ENCODE measurements at regions not wholly inside any gene's neighbourhood (a gene's known extent, or its start where the extent isn't known, plus 50 kb on each side); places are given as distances from the start of the nearest gene placed in this dataset.

- Histone ChIP-seq H4K91ac (ENCODE audit: low read depth, low read length) (no peak overlapping the region), H2AFZ (ENCODE audit: insufficient read depth, low read length, poor library complexity) (no peak overlapping the region), H3K4me1 (ENCODE audit: control insufficient read depth in 1 of 2, insufficient read depth in 2 of 2, low read length in 2 of 2) (no peaks in the 10 kb centered on the region), H2BK120ac (ENCODE audit: insufficient read depth, low read length, poor library complexity) (no peak overlapping the region), H3K79me2 (ENCODE audit: control insufficient read depth, insufficient read depth, low read length, poor library complexity) (no peaks in the 10 kb centered on the region), H4K12ac (ENCODE audit: low read depth, low read length) (no peak overlapping the region), H2BK12ac (ENCODE audit: low read length) (no peak overlapping the region), H3K9ac (ENCODE audit: low read length) (no peak overlapping the region), H3K18ac (ENCODE audit: low read length) (no peak overlapping the region), H3K4me2 (ENCODE audit: low read length) (no peak overlapping the region), H2AK5ac (ENCODE audit: low read length) (no peak overlapping the region), H4K8ac (ENCODE audit: low read depth, low read length) (no peak overlapping the region), H3K36me3 (ENCODE audit: control insufficient read depth in 1 of 2, insufficient read depth in 2 of 2, low read length in 2 of 2) (no peaks in the 10 kb centered on the region), H3K79me1 (ENCODE audit: low read length) (no peaks in the 10 kb centered on the region), H3K27me3 (ENCODE audit: insufficient read depth, low read length) (no peaks in the 10 kb centered on the region), H3K4ac (ENCODE audit: low read depth, low read length) (no peak overlapping the region), H3K23ac (ENCODE audit: low read length) (no peak overlapping the region), H3K4me3 (ENCODE audit: low read depth, low read length) (no peak overlapping the region), H3K14ac (ENCODE audit: low read length) (no peak overlapping the region), H2BK5ac (ENCODE audit: low read depth, low read length, poor library complexity) (no peak overlapping the region), H3K9me3 (ENCODE audit: insufficient read depth, low read depth, low read length) (no peaks in the 10 kb centered on the region), H3K27ac (ENCODE audit: low read depth, low read length) (no peak overlapping the region)
- DNase-seq, result peak in 1 of 2 donors; percentile 49
- WGBS (ENCODE audit: extremely low coverage, insufficient coverage, insufficient read length), result no CpG with 5 or more reads among the region's 5 CpGs
Measured at GRCh38 chr9:100794738-100795269, 216.9 kb downstream of the CAVIN4 start.

GRCh38 chr9:100803956-100804355 is 224.6 kb upstream of the PLPPR1 start:
- no peak overlapping the region for H3K4ac ChIP-seq (ENCODE audit: low read depth, low read length)
- H3K9ac ChIP-seq (ENCODE audit: low read length), result no peak overlapping the region
- H2BK120ac ChIP-seq (ENCODE audit: insufficient read depth, low read length, poor library complexity), result no peak overlapping the region
- H3K14ac ChIP-seq (ENCODE audit: low read length), result no peak overlapping the region
- no peak overlapping the region for H3K18ac ChIP-seq (ENCODE audit: low read length)
- H2AK5ac ChIP-seq (ENCODE audit: low read length), result no peak overlapping the region
- no CpG with 5 or more reads among the region's 2 CpGs for WGBS (ENCODE audit: extremely low coverage, insufficient coverage, insufficient read length)
- H4K8ac ChIP-seq (ENCODE audit: low read depth, low read length), result no peak overlapping the region
- no peaks in the 10 kb centered on the region for H3K27me3 ChIP-seq (ENCODE audit: insufficient read depth, low read length)
- no peak overlapping the region for H3K23ac ChIP-seq (ENCODE audit: low read length)
- no peak overlapping the region for H3K4me2 ChIP-seq (ENCODE audit: low read length)
- H4K12ac ChIP-seq (ENCODE audit: low read depth, low read length), result no peak overlapping the region
- DNase-seq, result no peak
- no peaks in the 10 kb centered on the region for H3K79me1 ChIP-seq (ENCODE audit: low read length)
- H4K91ac ChIP-seq (ENCODE audit: low read depth, low read length), result no peak overlapping the region
- no peak overlapping the region for H3K4me3 ChIP-seq (ENCODE audit: low read depth, low read length)
- no peak overlapping the region for H3K27ac ChIP-seq (ENCODE audit: low read depth, low read length)
- H3K36me3 ChIP-seq (ENCODE audit: control insufficient read depth in 1 of 2, insufficient read depth in 2 of 2, low read length in 2 of 2), result no peaks in the 10 kb centered on the region
- H2AFZ ChIP-seq (ENCODE audit: insufficient read depth, low read length, poor library complexity), result no peak overlapping the region
- no peaks in the 10 kb centered on the region for H3K4me1 ChIP-seq (ENCODE audit: control insufficient read depth in 1 of 2, insufficient read depth in 2 of 2, low read length in 2 of 2)
- no peaks in the 10 kb centered on the region for H3K79me2 ChIP-seq (ENCODE audit: control insufficient read depth, insufficient read depth, low read length, poor library complexity)
- no peak overlapping the region for H2BK5ac ChIP-seq (ENCODE audit: low read depth, low read length, poor library complexity)
- H3K9me3 ChIP-seq (ENCODE audit: insufficient read depth, low read depth, low read length), result no peaks in the 10 kb centered on the region
- H2BK12ac ChIP-seq (ENCODE audit: low read length), result no peak overlapping the region

- Histone ChIP-seq H2BK5ac (ENCODE audit: low read depth, low read length, poor library complexity) (no peak overlapping the region), H3K18ac (ENCODE audit: low read length) (no peak overlapping the region), H2AK5ac (ENCODE audit: low read length) (no peak overlapping the region), H3K9ac (ENCODE audit: low read length) (no peak overlapping the region), H2BK120ac (ENCODE audit: insufficient read depth, low read length, poor library complexity) (no peak overlapping the region), H3K4me1 (ENCODE audit: control insufficient read depth in 1 of 2, insufficient read depth in 2 of 2, low read length in 2 of 2) (no peaks in the 10 kb centered on the region), H2BK12ac (ENCODE audit: low read length) (no peak overlapping the region), H2AFZ (ENCODE audit: insufficient read depth, low read length, poor library complexity) (no peak overlapping the region), H3K79me1 (ENCODE audit: low read length) (no peaks in the 10 kb centered on the region), H4K91ac (ENCODE audit: low read depth, low read length) (no peak overlapping the region), H3K23ac (ENCODE audit: low read length) (no peak overlapping the region), H4K8ac (ENCODE audit: low read depth, low read length) (no peak overlapping the region), H3K9me3 (ENCODE audit: insufficient read depth, low read depth, low read length) (peaks cover 11% of the 10 kb centered on the region), H4K12ac (ENCODE audit: low read depth, low read length) (no peak overlapping the region), H3K36me3 (ENCODE audit: control insufficient read depth in 1 of 2, insufficient read depth in 2 of 2, low read length in 2 of 2) (no peaks in the 10 kb centered on the region), H3K27me3 (ENCODE audit: insufficient read depth, low read length) (no peaks in the 10 kb centered on the region), H3K4ac (ENCODE audit: low read depth, low read length) (no peak overlapping the region), H3K27ac (ENCODE audit: low read depth, low read length) (no peak overlapping the region), H3K14ac (ENCODE audit: low read length) (no peak overlapping the region), H3K79me2 (ENCODE audit: control insufficient read depth, insufficient read depth, low read length, poor library complexity) (no peaks in the 10 kb centered on the region), H3K4me3 (ENCODE audit: low read depth, low read length) (no peak overlapping the region), H3K4me2 (ENCODE audit: low read length) (no peak overlapping the region)
- no CpG with 5 or more reads among the region's 3 CpGs for WGBS (ENCODE audit: extremely low coverage, insufficient coverage, insufficient read length)
- no peak for DNase-seq
Measured at GRCh38 chr9:100811643-100812042, 216.9 kb upstream of the PLPPR1 start.

GRCh38 chr9:100813871-100814270 is 214.7 kb upstream of the PLPPR1 start:
- no CpG with 5 or more reads among the region's 2 CpGs for WGBS (ENCODE audit: extremely low coverage, insufficient coverage, insufficient read length)
- Histone ChIP-seq H3K79me2 (ENCODE audit: control insufficient read depth, insufficient read depth, low read length, poor library complexity) (no peaks in the 10 kb centered on the region), H3K79me1 (ENCODE audit: low read length) (no peaks in the 10 kb centered on the region), H2AK5ac (ENCODE audit: low read length) (no peak overlapping the region), H2AFZ (ENCODE audit: insufficient read depth, low read length, poor library complexity) (no peak overlapping the region), H2BK120ac (ENCODE audit: insufficient read depth, low read length, poor library complexity) (no peak overlapping the region), H3K4me1 (ENCODE audit: control insufficient read depth in 1 of 2, insufficient read depth in 2 of 2, low read length in 2 of 2) (no peaks in the 10 kb centered on the region), H3K4me3 (ENCODE audit: low read depth, low read length) (peak overlapping the region; percentile 25), H3K27ac (ENCODE audit: low read depth, low read length) (no peak overlapping the region), H4K8ac (ENCODE audit: low read depth, low read length) (no peak overlapping the region), H3K36me3 (ENCODE audit: control insufficient read depth in 1 of 2, insufficient read depth in 2 of 2, low read length in 2 of 2) (no peaks in the 10 kb centered on the region), H4K12ac (ENCODE audit: low read depth, low read length) (no peak overlapping the region), H3K14ac (ENCODE audit: low read length) (no peak overlapping the region), H3K9ac (ENCODE audit: low read length) (no peak overlapping the region), H3K23ac (ENCODE audit: low read length) (no peak overlapping the region), H3K4ac (ENCODE audit: low read depth, low read length) (no peak overlapping the region), H3K9me3 (ENCODE audit: insufficient read depth, low read depth, low read length) (peaks cover 11% of the 10 kb centered on the region), H2BK5ac (ENCODE audit: low read depth, low read length, poor library complexity) (no peak overlapping the region), H2BK12ac (ENCODE audit: low read length) (no peak overlapping the region), H3K18ac (ENCODE audit: low read length) (no peak overlapping the region), H4K91ac (ENCODE audit: low read depth, low read length) (no peak overlapping the region), H3K4me2 (ENCODE audit: low read length) (no peak overlapping the region), H3K27me3 (ENCODE audit: insufficient read depth, low read length) (no peaks in the 10 kb centered on the region)
- no peak for DNase-seq

Measured in trophoblast cell (in vitro differentiated cells and primary cell).